ENCODE measurements at regions not wholly inside any gene's neighbourhood (a gene's known extent, or its start where the extent isn't known, plus 50 kb on each side); places are given as distances from the start of the nearest gene placed in this dataset.

- ATAC-seq (no peak), DNase-seq (no peak)
- H3K36me3 ChIP-seq (ENCODE audit: control insufficient read depth, insufficient read depth, low read length): no peaks in the 10 kb centered on the region
- Mint-ChIP-seq H3K9me3 (peaks cover 4 to 15% of the 10 kb centered on the region in 2 donors), H3K27ac (no peak overlapping the region), H3K36me3 (no peaks in the 10 kb centered on the region), H3K4me3 (no peak overlapping the region), H3K27me3 (ENCODE audit: low read depth in 2 of 2) (no peaks in the 10 kb centered on the region), H3K4me1 (no peaks in the 10 kb centered on the region)
- H3K27me3 ChIP-seq (ENCODE audit: control insufficient read depth, insufficient read depth, low read length): no peaks in the 10 kb centered on the region
- whole genome bisulfite sequencing (ENCODE audit: insufficient coverage): 57% methylated on average over 1 of the region's 1 CpG
- H3K9me3 ChIP-seq (ENCODE audit: control insufficient read depth, insufficient read depth, low read length): peaks cover 3% of the 10 kb centered on the region
- H3K4me1 ChIP-seq (ENCODE audit: control insufficient read depth, insufficient read depth, low read length): no peaks in the 10 kb centered on the region
- no peak for TF ChIP-seq CTCF (IDR thresholded peaks at IDR 0.05)
- no peak overlapping the region for H3K27ac ChIP-seq (ENCODE audit: low read length)
- intact Hi-C loops (cut with micrococcal nuclease): no loop called here
- H3K4me3 ChIP-seq (ENCODE audit: low read length): no peak overlapping the region
Observed at GRCh38 chr12:84135586-84136279, 776.9 kb downstream of the SLC6A15 start.

GRCh38 chr12:84134797-84135366 lies 777.7 kb downstream of the SLC6A15 start:
- no peak for TF ChIP-seq CTCF (IDR thresholded peaks at IDR 0.05)
- intact Hi-C loops (cut with micrococcal nuclease): no loop called here
- no peaks in the 10 kb centered on the region for H3K4me1 Mint-ChIP-seq
- Histone ChIP-seq H3K27ac (ENCODE audit: low read length) (no peak overlapping the region), H3K36me3 (ENCODE audit: control insufficient read depth, insufficient read depth, low read length) (no peaks in the 10 kb centered on the region), H3K4me1 (ENCODE audit: control insufficient read depth, insufficient read depth, low read length) (no peaks in the 10 kb centered on the region), H3K9me3 (ENCODE audit: control insufficient read depth, insufficient read depth, low read length) (peaks cover 3% of the 10 kb centered on the region), H3K4me3 (ENCODE audit: low read length) (no peak overlapping the region), H3K27me3 (ENCODE audit: control insufficient read depth, insufficient read depth, low read length) (no peaks in the 10 kb centered on the region)
- no peaks in the 10 kb centered on the region for H3K36me3 Mint-ChIP-seq
- H3K27ac Mint-ChIP-seq: no peak overlapping the region
- H3K4me3 Mint-ChIP-seq: no peak overlapping the region
- DNase-seq (no peak), ATAC-seq (no peak)
- no peaks in the 10 kb centered on the region for H3K27me3 Mint-ChIP-seq (ENCODE audit: low read depth in 2 of 2)
- peaks cover 4 to 8% of the 10 kb centered on the region in 2 donors for H3K9me3 Mint-ChIP-seq
- WGBS (ENCODE audit: insufficient coverage): no CpG with 5 or more reads among the region's 2 CpGs

GRCh38 chr12:84131076-84131475 lies 781.5 kb downstream of the SLC6A15 start:
- Mint-ChIP-seq H3K4me1 (no peaks in the 10 kb centered on the region), H3K4me3 (no peak overlapping the region), H3K27me3 (ENCODE audit: low read depth in 2 of 2) (no peaks in the 10 kb centered on the region), H3K36me3 (no peaks in the 10 kb centered on the region), H3K27ac (no peak overlapping the region), H3K9me3 (peaks cover 6 to 8% of the 10 kb centered on the region in 2 donors)
- Histone ChIP-seq H3K4me1 (ENCODE audit: control insufficient read depth, insufficient read depth, low read length) (no peaks in the 10 kb centered on the region), H3K27ac (ENCODE audit: low read length) (no peak overlapping the region), H3K4me3 (ENCODE audit: low read length) (no peak overlapping the region), H3K36me3 (ENCODE audit: control insufficient read depth, insufficient read depth, low read length) (no peaks in the 10 kb centered on the region), H3K27me3 (ENCODE audit: control insufficient read depth, insufficient read depth, low read length) (no peaks in the 10 kb centered on the region), H3K9me3 (ENCODE audit: control insufficient read depth, insufficient read depth, low read length) (peaks cover 8% of the 10 kb centered on the region)
- no peak for TF ChIP-seq CTCF (IDR thresholded peaks at IDR 0.05)
- WGBS (ENCODE audit: insufficient coverage): no CpG with 5 or more reads among the region's 2 CpGs
- ATAC-seq (no peak), DNase-seq (no peak)
- intact Hi-C loops (cut with micrococcal nuclease): no loop called here

Measured in natural killer cell (primary cell).